ENCODE measurements at regions not wholly inside any gene's neighbourhood (a gene's known extent, or its start where the extent isn't known, plus 50 kb on each side); places are given as distances from the start of the nearest gene placed in this dataset.

GRCh38 chr13:90738881-90739280 lies 608.6 kb upstream of the MIR17HG start:
- Mint-ChIP-seq H3K9me3 (no peaks in the 10 kb centered on the region), H3K4me1 (ENCODE audit: unreplicated experiment) (no peaks in the 10 kb centered on the region), H3K36me3 (no peaks in the 10 kb centered on the region), H3K27ac (no peak overlapping the region), H3K4me3 (no peak overlapping the region), H3K27me3 (no peaks in the 10 kb centered on the region)
- no peak for TF ChIP-seq CTCF (conservative IDR thresholded peaks at IDR 0.05)
- DNase-seq (ENCODE audit: extremely low spot score, unreplicated experiment), result no peak

GRCh38 chr13:90740099-90740498 lies 607.4 kb upstream of the MIR17HG start:
- no peak overlapping the region for H3K4me3 Mint-ChIP-seq
- no peaks in the 10 kb centered on the region for H3K36me3 Mint-ChIP-seq
- no peaks in the 10 kb centered on the region for H3K4me1 Mint-ChIP-seq (ENCODE audit: unreplicated experiment)
- TF ChIP-seq CTCF (conservative IDR thresholded peaks at IDR 0.05), result no peak
- H3K27ac Mint-ChIP-seq, result no peak overlapping the region
- no peaks in the 10 kb centered on the region for H3K27me3 Mint-ChIP-seq
- H3K9me3 Mint-ChIP-seq, result no peaks in the 10 kb centered on the region
- no peak for DNase-seq (ENCODE audit: extremely low spot score, unreplicated experiment)

DNA sequence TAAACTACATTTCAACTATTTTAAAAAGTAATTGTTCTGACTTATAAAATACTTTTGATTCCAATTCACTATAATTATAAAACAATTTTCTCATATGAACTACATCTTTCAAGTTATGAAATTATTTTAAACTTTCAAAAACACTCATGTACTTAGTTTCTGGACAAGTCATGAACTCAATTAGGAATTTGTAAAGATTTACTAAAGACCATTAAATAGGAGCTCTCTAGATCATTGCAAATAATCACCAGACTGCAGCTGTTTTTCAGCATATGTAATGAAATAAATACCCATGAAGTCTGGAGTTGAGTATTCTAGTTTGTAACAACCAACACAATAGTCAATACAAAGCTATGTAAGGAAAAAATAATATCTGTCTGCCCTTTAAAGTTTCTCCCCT lies 605.1 kb upstream of the MIR17HG start:
- Mint-ChIP-seq H3K36me3 (no peaks in the 10 kb centered on the region), H3K9me3 (no peaks in the 10 kb centered on the region), H3K4me3 (no peak overlapping the region), H3K27ac (no peak overlapping the region), H3K27me3 (no peaks in the 10 kb centered on the region), H3K4me1 (ENCODE audit: unreplicated experiment) (no peaks in the 10 kb centered on the region)
- DNase-seq (ENCODE audit: extremely low spot score, unreplicated experiment), result no peak
- TF ChIP-seq CTCF (conservative IDR thresholded peaks at IDR 0.05), result no peak

GRCh38 chr13:90746230-90746629 lies 601.3 kb upstream of the MIR17HG start:
- peaks cover 15% of the 10 kb centered on the region for H3K9me3 Mint-ChIP-seq
- H3K27ac Mint-ChIP-seq, result no peak overlapping the region
- H3K4me1 Mint-ChIP-seq (ENCODE audit: unreplicated experiment), result peaks cover 14% of the 10 kb centered on the region

GRCh38 chr13:90750021-90750420 lies 597.5 kb upstream of the MIR17HG start:
- no peaks in the 10 kb centered on the region for H3K27me3 Mint-ChIP-seq
- no peak overlapping the region for H3K4me3 Mint-ChIP-seq
- peaks cover 4% of the 10 kb centered on the region for H3K36me3 Mint-ChIP-seq
- no peak for TF ChIP-seq CTCF (conservative IDR thresholded peaks at IDR 0.05)
- peaks cover 14% of the 10 kb centered on the region for H3K4me1 Mint-ChIP-seq (ENCODE audit: unreplicated experiment)
- no peak overlapping the region for H3K27ac Mint-ChIP-seq
- H3K9me3 Mint-ChIP-seq, result peaks cover 21% of the 10 kb centered on the region
- DNase-seq (ENCODE audit: extremely low spot score, unreplicated experiment), result no peak

More at GRCh38 chr13:90746230-90746629, 601.3 kb upstream of the MIR17HG start:
- Mint-ChIP-seq H3K4me3 (no peak overlapping the region), H3K27me3 (no peaks in the 10 kb centered on the region), H3K36me3 (peaks cover 4% of the 10 kb centered on the region)
- DNase-seq (ENCODE audit: extremely low spot score, unreplicated experiment), result no peak
- no peak for TF ChIP-seq CTCF (conservative IDR thresholded peaks at IDR 0.05)

DNA sequence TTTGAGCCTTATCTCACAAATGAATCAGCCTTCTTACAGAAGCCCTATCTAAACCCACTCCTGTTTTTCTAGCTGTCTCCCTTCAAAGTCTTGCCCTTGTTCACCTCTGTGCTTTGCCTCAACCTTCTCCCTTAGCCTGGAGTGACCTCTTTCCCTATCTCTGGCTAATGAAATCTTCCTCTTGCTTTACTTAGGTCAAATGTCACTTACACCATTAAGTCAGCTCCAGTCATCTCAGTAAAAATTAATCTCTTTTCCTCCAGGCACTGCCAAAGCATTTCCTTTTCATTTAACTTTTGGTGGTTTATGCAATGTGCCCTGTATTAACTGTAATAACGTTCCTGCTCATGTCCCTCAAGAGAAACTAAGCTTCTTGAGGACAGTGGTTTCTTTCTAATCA lies 596.5 kb upstream of the MIR17HG start:
- Mint-ChIP-seq H3K4me1 (ENCODE audit: unreplicated experiment) (peaks cover 14% of the 10 kb centered on the region), H3K9me3 (peaks cover 21% of the 10 kb centered on the region), H3K4me3 (no peak overlapping the region), H3K36me3 (peaks cover 4% of the 10 kb centered on the region), H3K27me3 (no peaks in the 10 kb centered on the region), H3K27ac (no peak overlapping the region)
- TF ChIP-seq CTCF (conservative IDR thresholded peaks at IDR 0.05), result no peak
- no peak for DNase-seq (ENCODE audit: extremely low spot score, unreplicated experiment)

Measured in type B pancreatic cell (in vitro differentiated cells).